ENCODE measurements at regions not wholly inside any gene's neighbourhood (a gene's known extent, or its start where the extent isn't known, plus 50 kb on each side); places are given as distances from the start of the nearest gene placed in this dataset.
"Not testable (repeated sequence)": the region's sequence is repeated elsewhere in the genome, so short reads cannot be mapped to it uniquely, and the experiment has no call there.

DNA sequence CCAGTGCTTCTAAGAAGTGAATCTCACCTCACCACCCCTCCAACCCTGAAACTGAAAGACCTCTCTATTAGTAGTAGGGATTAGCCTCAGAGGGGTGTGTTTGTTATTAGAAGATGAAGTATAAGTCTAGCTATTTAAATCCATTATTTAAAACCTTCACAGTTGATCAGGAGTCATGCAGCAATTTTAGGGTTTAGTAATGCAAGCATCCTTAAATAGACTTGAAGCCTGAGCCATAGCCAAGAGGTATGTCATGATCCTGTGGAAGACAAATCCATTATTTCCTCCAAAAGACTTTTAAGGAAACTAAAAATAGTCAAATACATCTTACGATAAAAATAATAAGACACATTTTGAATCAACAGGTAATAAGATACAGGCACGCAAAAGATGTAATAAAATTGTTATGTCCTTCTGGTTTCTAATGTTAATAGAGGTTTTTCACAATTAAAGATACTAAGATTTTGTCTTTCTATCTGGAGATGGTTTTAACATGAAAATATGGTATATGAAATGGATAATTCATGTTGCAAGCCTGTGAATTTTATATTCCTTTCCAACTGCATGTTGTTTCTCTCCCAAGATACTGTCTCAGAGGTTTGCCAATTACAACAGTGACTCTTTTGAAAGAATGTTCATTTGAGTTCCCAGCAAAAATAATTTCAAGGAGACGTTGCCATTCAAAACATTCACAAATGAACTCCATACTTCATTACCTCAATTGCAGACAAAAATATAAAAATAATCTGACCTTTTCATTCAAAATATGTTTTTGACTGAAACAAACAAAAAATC, 68.0 kb downstream of the LUZP4 start:
- H3K36me3 Mint-ChIP-seq (ENCODE audit: low read depth), result no peaks in the 10 kb centered on the region
- H3K4me1 Mint-ChIP-seq (ENCODE audit: low read depth), result no peaks in the 10 kb centered on the region
- H3K27ac Mint-ChIP-seq, result no peak overlapping the region
- H3K4me3 Mint-ChIP-seq, result no peak overlapping the region
- H3K9me3 Mint-ChIP-seq, result no peaks in the 10 kb centered on the region
- no peak for DNase-seq
- H3K27me3 Mint-ChIP-seq, result peaks cover 48% of the 10 kb centered on the region

DNA sequence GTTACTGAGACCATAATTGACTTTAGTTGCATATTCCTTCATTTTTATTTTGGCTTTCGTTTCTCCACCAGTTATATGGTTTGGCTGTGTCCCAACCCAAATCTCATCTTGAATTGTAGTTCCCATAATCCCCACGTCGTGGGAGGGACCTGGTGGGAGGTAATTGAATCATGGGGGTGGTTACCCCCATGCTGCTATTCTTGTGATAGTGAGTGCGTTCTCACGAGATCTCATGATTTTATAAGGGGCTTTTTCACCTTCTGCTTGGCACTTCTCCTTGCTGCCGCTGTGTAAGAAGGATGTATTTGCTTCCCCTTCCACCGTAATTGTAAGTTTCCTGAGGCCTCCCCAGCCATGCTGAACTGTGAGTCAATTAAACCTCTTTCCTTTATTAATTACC, 70.0 kb downstream of the LUZP4 start:
- not testable (repeated sequence) for H3K4me3 Mint-ChIP-seq; H3K36me3 Mint-ChIP-seq (ENCODE audit: low read depth); DNase-seq; H3K27ac Mint-ChIP-seq; H3K9me3 Mint-ChIP-seq; H3K4me1 Mint-ChIP-seq (ENCODE audit: low read depth)
- H3K27me3 Mint-ChIP-seq, result peaks cover 58% of the 10 kb centered on the region

DNA sequence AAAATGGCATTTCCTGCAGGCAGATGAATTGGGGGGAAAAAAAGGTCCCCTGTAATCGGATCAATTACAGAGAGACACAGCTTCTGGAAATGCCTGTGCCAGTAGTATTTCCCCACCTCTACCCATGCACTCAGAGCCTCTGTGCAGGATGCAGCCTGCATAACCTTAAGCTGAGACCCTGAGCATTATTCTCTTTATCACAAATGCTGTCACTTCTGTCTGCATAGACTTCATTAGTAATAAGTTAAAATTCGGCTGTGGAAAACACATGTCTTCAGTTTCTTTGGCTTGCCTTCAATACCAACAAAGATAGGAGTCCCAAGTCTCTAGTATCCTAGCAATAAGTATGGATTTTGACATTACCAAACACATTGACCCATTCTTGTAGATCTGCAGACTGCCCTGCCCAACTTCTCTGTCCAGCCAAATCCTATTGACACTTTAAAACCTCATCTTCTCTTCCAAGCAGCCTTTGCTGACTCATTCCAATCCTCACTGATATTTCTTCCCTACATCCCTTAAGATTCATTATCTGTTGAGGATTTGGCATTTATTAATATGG, 70.8 kb downstream of the LUZP4 start:
- no peaks in the 10 kb centered on the region for H3K4me1 Mint-ChIP-seq (ENCODE audit: low read depth)
- no peak overlapping the region for H3K27ac Mint-ChIP-seq
- peaks cover 60% of the 10 kb centered on the region for H3K27me3 Mint-ChIP-seq
- DNase-seq, result no peak
- H3K9me3 Mint-ChIP-seq, result no peaks in the 10 kb centered on the region
- H3K4me3 Mint-ChIP-seq, result no peak overlapping the region
- H3K36me3 Mint-ChIP-seq (ENCODE audit: low read depth), result no peaks in the 10 kb centered on the region

DNA sequence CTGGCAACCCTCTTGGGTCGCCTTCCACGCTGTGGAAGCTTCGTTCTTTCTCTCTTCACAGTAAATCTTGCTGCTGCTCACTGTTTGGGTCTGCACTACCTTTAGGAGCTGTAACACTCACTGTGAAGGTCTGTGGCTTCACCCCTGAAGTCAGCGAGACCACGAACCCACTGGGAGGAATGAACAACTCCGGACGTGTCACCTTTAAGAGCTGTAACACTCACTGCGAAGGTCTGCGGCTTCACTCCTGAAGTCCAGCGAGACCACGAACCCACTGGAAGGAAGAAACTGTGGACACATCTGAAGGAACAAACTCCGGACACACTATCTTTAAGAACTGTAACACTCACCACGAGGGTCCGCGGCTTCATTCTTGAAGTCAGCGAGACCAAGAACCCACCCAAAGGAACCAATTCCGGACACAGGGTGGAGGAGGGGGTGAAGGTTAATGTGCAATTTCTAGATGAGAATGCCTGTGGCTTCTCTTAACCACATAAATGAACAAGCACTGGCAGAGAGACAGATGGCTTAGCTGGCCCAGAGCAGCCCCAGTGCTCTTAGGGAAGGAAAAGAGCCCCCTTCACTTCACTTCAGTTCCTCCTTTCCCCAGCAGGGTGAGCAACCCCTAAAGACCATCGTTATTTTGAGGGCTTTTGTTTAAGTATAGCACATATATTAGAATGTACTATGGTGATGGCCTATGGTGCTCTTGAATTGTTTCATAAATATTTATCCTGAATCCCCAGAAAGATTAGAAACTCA, 73.0 kb downstream of the LUZP4 start:
- no peaks in the 10 kb centered on the region for H3K9me3 Mint-ChIP-seq
- H3K4me1 Mint-ChIP-seq (ENCODE audit: low read depth), result no peaks in the 10 kb centered on the region
- peaks cover 78% of the 10 kb centered on the region for H3K27me3 Mint-ChIP-seq
- no peak overlapping the region for H3K27ac Mint-ChIP-seq
- no peak for DNase-seq
- H3K4me3 Mint-ChIP-seq, result no peak overlapping the region
- H3K36me3 Mint-ChIP-seq (ENCODE audit: low read depth), result no peaks in the 10 kb centered on the region

DNA sequence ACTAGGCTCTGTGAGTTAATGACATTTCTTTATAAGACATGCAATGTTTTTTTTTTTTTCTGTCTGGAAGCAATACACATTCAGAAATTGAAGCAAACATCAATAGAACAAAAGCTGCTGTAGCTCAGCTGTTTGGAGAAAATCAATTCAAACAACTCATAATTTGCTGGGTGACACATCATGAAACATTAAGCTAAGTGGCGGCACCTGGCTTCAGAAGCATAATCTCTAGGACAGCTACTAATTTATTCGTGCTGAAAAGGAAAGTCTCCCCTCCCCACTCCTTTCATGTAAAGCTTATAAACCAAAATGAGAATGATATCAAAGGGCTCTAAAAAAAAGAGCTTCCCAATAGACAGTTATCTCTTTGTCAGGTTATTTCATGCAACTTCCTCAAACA, 73.9 kb downstream of the LUZP4 start:
- Mint-ChIP-seq H3K27me3 (peaks cover 74% of the 10 kb centered on the region), H3K27ac (no peak overlapping the region), H3K4me1 (ENCODE audit: low read depth) (no peaks in the 10 kb centered on the region), H3K9me3 (no peaks in the 10 kb centered on the region), H3K4me3 (no peak overlapping the region), H3K36me3 (ENCODE audit: low read depth) (no peaks in the 10 kb centered on the region)
- DNase-seq, result no peak

DNA sequence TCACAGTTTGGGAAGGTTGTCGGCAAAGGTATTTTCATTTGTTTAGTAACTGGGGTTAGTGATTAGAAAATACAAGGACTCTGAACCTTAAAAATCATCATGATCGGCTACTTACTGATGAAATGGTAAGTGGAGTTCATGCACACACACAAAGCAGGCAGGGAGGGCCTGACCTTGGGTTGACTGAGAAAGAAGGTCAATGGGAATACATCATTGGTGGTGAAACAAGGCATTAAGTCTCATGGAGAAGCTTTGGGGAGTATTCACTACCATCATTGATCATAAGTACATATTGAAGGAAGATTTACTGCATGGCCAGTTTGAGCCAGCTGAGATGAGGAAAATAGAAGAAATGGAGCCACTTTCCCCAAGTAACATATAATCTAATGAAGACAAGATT, 74.4 kb downstream of the LUZP4 start:
- H3K4me3 Mint-ChIP-seq, result no peak overlapping the region
- H3K27me3 Mint-ChIP-seq, result peaks cover 71% of the 10 kb centered on the region
- no peaks in the 10 kb centered on the region for H3K9me3 Mint-ChIP-seq
- no peaks in the 10 kb centered on the region for H3K4me1 Mint-ChIP-seq (ENCODE audit: low read depth)
- no peak overlapping the region for H3K27ac Mint-ChIP-seq
- no peaks in the 10 kb centered on the region for H3K36me3 Mint-ChIP-seq (ENCODE audit: low read depth)
- no peak for DNase-seq

DNA sequence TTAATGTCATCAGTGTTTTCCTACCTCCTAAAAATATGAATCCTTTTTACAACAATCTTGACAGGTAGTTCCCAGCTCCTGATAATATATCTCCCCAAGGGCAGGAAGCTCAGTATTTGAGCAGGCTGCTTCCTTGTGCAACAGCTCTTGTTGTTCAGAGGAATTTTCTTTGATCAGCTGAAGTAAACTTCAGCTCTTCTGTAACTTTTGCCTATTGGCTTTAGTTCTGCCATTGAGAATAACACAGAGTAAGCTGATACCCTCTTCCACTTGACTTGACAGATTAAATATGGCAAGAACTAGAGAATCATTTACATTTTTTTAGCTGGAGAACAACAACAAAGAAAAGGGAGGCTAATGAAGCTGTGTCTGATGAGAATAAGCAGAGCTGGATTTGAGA, 75.2 kb downstream of the LUZP4 start:
- Mint-ChIP-seq H3K4me1 (ENCODE audit: low read depth) (no peaks in the 10 kb centered on the region), H3K27ac (no peak overlapping the region), H3K27me3 (peaks cover 71% of the 10 kb centered on the region), H3K9me3 (no peaks in the 10 kb centered on the region), H3K4me3 (no peak overlapping the region), H3K36me3 (ENCODE audit: low read depth) (no peaks in the 10 kb centered on the region)
- DNase-seq, result no peak

DNA sequence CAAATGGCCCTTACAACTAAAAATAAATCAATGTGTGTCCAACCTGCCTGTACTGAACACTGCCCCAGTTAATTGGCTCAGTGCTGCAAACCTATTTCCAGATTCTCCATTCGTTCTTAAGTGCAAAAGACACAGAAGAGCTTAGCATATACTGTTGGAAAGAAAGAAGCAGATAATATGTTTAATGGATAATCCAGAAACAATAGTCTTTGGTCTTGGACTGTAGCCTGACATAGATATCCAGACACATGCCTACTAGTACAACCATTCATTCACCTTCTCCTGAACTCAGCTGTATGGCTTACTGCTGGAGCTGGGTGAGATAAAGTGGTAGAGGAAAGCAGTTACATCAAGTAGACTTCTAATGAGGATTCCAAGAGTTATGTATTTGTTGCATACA, 77.0 kb downstream of the LUZP4 start:
- no peak for DNase-seq
- Mint-ChIP-seq H3K27me3 (peaks cover 69% of the 10 kb centered on the region), H3K27ac (no peak overlapping the region), H3K4me1 (ENCODE audit: low read depth) (no peaks in the 10 kb centered on the region), H3K4me3 (no peak overlapping the region), H3K36me3 (ENCODE audit: low read depth) (no peaks in the 10 kb centered on the region), H3K9me3 (no peaks in the 10 kb centered on the region)

DNA sequence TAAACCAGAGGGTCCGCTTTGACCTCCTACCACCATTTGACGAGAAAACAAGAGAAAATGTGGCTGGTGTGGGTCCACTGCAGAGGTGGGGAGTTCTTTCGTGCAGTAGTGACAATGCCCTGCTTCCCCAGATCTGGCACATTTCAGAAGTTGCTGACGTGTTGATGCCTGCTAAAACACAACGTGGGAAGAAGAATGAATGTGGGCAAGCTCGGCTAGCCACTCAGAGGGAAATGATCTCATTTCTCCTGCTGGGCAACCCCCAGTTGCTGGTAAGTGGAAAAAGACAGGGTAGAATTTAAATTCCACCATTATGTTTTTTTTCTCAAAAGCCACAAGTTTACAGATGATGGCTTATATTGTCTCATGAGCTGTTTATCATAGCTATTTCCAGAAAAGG, 77.9 kb downstream of the LUZP4 start:
- Mint-ChIP-seq H3K4me3 (no peak overlapping the region), H3K27me3 (peaks cover 70% of the 10 kb centered on the region), H3K4me1 (ENCODE audit: low read depth) (no peaks in the 10 kb centered on the region), H3K9me3 (no peaks in the 10 kb centered on the region), H3K27ac (no peak overlapping the region), H3K36me3 (ENCODE audit: low read depth) (no peaks in the 10 kb centered on the region)
- no peak for DNase-seq

DNA sequence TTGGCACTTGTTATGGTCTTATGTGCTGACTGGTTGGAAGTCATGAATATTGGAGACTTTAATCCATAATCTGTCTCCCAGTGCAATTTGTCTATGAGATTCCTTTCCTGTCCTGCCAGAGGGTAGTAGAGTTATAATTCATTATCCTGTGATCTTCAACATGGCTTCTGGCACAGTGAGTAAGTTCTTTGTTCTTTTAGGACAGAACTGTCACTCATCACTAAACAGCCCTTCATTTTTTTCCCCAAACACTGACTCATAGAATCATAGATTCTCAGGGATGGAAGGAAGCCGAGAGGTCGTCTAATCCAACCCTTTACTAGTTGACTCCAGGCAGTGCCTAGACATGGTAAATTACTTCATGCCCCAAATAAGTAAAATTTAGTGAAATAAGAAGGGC, 78.4 kb downstream of the LUZP4 start:
- Mint-ChIP-seq H3K27ac (no peak overlapping the region), H3K4me1 (ENCODE audit: low read depth) (no peaks in the 10 kb centered on the region), H3K27me3 (peaks cover 67% of the 10 kb centered on the region), H3K4me3 (no peak overlapping the region), H3K9me3 (no peaks in the 10 kb centered on the region), H3K36me3 (ENCODE audit: low read depth) (no peaks in the 10 kb centered on the region)
- no peak for DNase-seq

DNA sequence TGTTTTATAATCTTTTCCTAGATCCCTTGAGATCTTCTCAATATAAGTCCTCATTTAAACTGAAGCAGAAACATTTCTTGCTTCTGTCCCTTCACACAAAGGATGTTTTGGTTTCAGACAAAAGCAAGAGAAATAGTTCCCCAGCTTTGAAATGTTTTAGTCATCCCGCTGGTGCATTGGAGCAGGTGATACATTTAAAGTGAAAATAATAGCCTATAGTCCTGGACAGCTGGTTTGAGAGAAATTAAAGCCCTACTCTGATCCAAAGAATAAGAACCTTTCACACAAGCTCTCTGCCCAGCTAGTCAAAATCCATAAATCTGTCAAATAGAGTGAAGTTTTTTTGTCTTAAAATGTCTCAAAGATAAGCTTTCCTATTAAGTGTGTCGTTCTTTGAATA, 79.4 kb downstream of the LUZP4 start:
- H3K27me3 Mint-ChIP-seq, result peaks cover 58% of the 10 kb centered on the region
- no peak overlapping the region for H3K27ac Mint-ChIP-seq
- H3K4me1 Mint-ChIP-seq (ENCODE audit: low read depth), result no peaks in the 10 kb centered on the region

DNA sequence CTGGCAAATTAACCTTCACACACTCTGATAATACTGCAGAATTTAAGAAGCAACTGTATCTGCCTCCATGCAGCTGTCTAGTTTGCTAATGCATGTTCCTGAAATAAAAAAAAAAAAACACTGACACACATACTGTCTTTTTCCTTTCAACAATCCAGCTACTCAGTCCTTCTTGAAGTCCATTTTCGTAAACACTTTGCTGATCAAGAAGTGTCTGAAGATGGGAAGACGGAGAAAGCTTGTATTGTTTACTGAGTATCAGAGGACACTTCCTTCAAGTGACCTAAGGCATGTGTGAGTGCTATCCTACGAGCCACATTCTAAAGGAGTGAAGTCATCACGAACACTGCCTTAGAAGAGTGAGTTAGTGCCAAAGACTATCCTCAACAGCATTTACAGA, 82.6 kb downstream of the LUZP4 start:
- Mint-ChIP-seq H3K27me3 (peaks cover 45% of the 10 kb centered on the region), H3K4me3 (no peak overlapping the region), H3K4me1 (ENCODE audit: low read depth) (no peaks in the 10 kb centered on the region), H3K27ac (no peak overlapping the region), H3K9me3 (no peaks in the 10 kb centered on the region), H3K36me3 (ENCODE audit: low read depth) (no peaks in the 10 kb centered on the region)
- DNase-seq, result no peak

More for the DNA sequence above, 79.4 kb downstream of the LUZP4 start:
- H3K9me3 Mint-ChIP-seq, result no peaks in the 10 kb centered on the region
- H3K36me3 Mint-ChIP-seq (ENCODE audit: low read depth), result no peaks in the 10 kb centered on the region
- H3K4me3 Mint-ChIP-seq, result no peak overlapping the region
- no peak for DNase-seq

DNA sequence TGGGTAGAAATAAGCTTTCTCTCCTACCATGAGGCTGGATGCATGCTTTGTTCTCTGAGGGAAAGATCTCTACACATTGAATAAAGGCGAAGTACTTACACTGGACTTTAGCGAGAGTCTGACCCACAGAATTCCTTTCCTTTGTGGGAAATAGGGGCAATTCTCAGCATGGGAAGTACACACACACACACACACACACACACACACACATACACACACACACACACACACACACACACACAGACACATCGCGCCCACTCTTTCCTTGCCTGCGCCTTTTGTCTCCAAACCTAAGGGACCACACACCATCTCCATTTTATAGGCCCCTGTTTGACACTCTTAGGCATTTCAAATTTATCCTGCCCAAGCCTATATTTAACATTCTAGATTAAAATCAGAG, 83.8 kb downstream of the LUZP4 start:
- no peak for DNase-seq
- peaks cover 39% of the 10 kb centered on the region for H3K27me3 Mint-ChIP-seq
- H3K9me3 Mint-ChIP-seq, result no peaks in the 10 kb centered on the region
- H3K4me1 Mint-ChIP-seq (ENCODE audit: low read depth), result no peaks in the 10 kb centered on the region
- no peak overlapping the region for H3K27ac Mint-ChIP-seq
- H3K4me3 Mint-ChIP-seq, result no peak overlapping the region
- no peaks in the 10 kb centered on the region for H3K36me3 Mint-ChIP-seq (ENCODE audit: low read depth)

DNA sequence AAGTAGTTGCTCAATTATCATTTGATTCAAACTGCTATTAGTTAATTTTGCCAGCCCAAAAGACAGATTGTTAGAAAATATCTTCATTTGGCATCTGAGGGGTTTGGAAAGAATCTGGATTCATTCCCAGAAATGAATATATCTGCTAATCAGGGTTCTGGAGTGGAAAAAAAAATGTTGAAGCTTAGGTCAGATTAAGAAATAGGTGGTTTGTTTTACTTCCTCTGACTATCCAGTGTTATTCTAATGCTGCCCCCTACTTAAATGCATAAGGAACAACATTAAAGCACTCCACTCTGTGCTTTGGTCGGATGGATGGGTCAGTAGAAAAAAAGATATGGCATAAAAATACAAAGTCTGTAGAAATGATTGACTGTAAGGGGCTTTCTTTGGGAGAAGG, 89.0 kb downstream of the LUZP4 start:
- H3K4me3 Mint-ChIP-seq, result no peak overlapping the region
- peaks cover 45% of the 10 kb centered on the region for H3K27me3 Mint-ChIP-seq
- H3K27ac Mint-ChIP-seq, result no peak overlapping the region
- H3K9me3 Mint-ChIP-seq, result no peaks in the 10 kb centered on the region
- no peaks in the 10 kb centered on the region for H3K36me3 Mint-ChIP-seq (ENCODE audit: low read depth)
- DNase-seq, result no peak
- H3K4me1 Mint-ChIP-seq (ENCODE audit: low read depth), result no peaks in the 10 kb centered on the region

DNA sequence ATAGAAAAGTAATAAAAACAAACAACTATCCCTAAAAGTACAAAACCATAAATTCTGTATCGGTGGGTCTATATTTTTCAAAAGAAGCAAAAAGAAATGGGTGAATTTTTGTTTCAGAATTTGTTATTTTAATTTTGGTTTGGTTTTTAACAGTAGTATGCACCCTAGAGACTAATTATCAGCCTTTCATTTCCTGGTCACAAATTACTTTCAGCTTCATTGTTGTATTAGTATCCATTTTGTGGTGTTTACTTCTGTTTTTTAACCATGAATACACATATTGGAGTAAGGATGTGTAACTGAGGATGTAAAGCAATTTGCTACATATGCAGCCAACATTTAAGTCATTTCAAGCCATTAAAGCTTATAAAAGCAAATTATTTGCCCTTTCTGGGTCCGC, 97.8 kb downstream of the LUZP4 start:
- Mint-ChIP-seq H3K9me3 (no peaks in the 10 kb centered on the region), H3K27ac (no peak overlapping the region), H3K36me3 (ENCODE audit: low read depth) (no peaks in the 10 kb centered on the region), H3K4me1 (ENCODE audit: low read depth) (no peaks in the 10 kb centered on the region), H3K4me3 (no peak overlapping the region), H3K27me3 (peaks cover 37% of the 10 kb centered on the region)
- DNase-seq, result no peak
